Activated T-cell treated with anti-CD3 and anti-CD28 coated beads for 48 hours (primary cell): ENCODE measurements at regions not wholly inside any gene's neighbourhood (a gene's known extent, or its start where the extent isn't known, plus 50 kb on each side); places are given as distances from the start of the nearest gene placed in this dataset.
"Not testable (repeated sequence)": the region's sequence is repeated elsewhere in the genome, so short reads cannot be mapped to it uniquely, and the experiment has no call there.

Experiments used
- DNase-seq: peaks from one replicate; pipeline ENCODE4 v3.0.0-alpha.2; 2020; ENCODE audit warnings: low read depth

DNA sequence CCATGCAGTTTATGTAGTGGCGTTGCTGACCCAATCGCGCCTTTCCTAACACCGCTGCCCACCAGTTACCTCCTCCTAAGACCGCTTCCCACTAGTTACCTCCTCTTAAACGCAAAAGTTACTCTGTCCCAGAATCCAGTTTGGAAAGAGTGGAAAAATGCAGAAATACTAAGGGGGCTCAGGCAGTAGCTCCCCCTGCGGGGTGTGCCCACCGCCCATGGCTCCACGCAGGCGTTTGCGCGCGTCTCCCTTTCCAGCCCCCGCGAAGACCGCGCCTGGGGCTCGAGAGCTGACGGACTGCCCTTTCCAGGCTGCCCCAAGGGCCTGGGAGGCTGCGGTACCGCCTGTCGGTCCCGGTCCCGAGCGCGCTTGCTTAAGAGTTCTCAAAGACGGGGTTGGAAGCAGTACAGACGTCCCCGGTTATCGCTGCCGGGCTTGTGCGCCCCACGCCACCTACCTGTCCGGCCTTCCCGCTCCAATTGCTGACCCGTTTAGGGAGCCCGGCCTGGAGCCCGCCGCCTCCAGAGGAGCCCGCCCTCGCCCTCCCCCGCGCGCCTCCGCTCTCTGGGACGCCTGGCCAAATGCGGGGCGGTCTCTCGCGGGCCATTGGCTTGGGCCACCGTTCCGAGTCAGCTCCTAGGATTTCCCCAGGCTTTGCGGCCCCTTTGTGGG lies 414.1 kb upstream of the ESRRG start:
- no peak for DNase-seq

DNA sequence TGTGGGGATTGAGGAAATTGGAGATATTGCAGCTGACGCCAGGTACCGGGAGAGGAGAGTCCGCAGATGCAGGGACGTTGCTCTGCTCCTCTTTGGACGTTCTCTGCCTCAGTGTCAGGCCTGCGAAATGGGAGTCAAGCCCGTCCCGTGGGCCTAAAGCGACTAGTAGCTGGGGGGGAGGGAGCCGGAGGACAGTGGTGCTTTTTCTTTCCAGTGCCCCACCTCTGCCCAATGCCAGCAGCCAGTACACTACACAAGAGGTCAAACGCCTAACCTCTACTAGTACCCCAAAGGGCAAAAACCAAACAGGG lies 413.6 kb upstream of the ESRRG start:
- DNase-seq = no peak

DNA sequence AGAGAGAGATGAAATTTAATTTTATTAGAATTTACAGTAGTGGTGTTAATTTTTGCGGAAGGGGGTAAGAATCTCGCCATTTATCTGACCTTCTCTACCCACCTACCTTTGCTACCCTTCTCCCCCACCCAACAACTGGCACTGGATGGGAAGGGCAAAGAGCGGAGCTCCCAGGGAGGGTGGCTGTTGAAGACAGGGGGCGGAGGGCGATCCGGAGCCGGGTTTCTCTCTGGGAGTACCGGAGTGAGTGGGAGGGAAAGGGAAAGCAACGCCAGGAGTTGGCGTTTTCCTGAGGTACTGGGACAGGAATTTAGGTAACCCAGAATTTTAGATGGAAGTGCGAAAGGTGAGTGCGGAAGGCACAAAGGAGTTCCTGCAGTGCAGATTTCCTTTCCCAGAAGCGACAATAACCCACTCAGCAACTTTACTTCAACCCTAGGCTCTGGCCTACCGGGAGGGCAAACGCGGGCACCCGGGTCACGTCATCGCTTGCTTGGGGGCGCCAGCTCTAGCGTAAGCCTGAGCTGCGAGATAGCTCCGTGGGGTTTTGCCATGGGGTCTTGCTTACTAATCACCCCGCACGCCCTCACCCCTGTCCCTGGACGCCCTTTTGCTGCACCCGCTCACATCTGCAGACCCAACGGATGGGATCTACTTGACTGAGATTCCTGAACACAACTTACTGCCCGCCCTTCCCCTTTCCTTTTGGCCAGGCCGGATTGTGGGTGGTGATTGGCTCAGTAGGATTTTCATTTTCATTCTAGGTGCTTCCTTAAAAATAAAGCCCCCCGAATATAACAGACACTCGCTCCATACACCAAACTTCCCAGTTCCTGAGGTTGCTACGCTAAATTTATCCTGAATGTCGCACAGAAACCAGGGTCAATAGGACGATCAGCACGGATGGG lies 413.0 kb upstream of the ESRRG start:
- DNase-seq = no peak

DNA sequence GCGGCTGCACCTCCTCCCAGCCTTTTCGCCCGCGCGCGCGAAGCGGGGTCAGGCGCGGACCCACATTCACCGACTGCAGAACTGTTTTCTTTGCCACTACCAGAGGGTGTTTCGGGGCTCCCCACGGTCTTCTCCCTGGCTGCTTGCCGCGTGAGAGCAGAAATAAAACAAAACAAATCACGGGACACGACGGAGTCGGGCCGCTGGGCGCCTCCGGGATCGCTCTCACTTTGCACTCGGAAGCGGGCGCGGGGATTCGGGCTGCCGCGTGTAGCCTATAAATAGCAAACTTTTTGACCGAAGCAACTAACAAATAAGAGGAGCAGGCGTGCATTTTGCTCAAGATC lies 412.3 kb upstream of the ESRRG start:
- no peak for DNase-seq

DNA sequence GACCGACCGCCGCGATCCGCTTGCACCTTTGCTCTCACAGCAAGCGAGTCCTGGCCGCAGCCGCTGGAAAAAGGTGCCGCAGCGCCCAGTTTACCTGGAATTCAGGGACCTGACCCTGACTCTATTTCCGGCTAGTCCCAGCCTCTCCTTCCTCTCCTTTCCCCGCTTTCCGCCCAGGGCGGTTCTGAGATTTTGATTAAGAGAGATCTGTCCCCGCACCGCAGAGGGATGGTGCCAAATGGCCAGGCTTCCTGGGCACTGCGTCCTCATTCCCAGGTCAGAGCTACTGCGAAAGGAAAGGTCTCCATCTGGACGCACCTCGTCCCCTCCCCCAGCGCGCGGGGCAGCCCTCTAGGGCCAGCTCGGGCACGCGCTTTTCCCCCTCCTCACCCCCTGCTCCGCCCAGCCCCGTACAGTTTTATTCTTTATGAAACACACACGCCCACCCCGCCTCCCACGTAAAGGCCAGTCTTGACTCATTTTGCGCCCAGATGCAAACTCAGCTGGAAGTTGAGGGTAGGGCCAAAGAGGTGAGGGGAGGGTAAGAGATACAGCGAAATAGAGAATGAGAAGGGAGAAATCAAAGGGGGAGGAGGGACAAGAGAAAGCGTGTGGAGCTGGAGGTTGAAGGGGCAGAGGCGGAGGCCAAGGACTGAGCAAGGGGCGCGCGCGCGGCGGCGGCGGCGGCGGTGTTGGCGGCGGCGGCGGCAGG lies 411.8 kb upstream of the ESRRG start:
- no peak for DNase-seq

DNA sequence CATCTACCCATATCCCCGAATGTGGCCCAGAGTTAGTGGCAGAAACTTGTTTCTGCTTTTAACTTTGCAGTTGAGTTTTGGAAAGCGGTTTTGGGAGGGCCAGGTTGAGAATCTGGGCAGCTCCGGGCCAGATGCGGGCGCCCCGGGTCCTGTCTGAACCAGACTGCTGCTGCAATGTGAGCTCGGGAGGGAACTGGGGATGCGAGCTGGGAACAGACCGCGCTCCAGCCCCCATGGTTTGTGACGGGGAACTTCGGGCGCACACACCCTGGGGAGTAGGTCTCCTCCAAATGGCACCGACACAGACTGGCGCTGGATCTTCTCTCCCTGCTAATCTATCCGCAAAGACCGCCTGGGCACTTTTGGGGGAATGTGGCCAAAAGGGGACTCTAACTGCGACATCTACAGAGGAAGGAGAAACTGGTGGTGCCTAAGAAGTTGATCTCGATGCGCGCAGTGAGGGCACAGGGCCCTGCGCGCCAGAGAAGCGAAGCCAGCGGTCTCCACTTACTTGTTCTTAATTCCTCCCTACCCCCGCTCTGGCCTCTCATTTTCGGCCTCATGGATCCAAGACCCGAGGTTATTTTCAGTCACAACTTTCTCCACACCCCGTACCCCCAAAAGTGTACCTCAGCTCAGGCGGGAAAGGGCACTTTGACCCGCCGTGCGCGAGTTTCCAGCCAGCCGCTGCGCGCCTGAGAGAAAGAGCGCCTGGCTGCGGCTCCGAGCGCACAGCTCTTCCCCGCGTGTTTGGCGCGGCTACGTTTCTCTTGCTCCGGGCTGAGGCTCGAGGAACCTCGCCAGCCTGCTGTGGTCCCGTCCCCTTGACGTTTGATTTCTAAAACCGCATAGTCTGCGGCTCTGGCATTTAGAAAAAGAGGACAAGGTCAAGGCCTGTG lies 411.0 kb upstream of the ESRRG start:
- no peak for DNase-seq

DNA sequence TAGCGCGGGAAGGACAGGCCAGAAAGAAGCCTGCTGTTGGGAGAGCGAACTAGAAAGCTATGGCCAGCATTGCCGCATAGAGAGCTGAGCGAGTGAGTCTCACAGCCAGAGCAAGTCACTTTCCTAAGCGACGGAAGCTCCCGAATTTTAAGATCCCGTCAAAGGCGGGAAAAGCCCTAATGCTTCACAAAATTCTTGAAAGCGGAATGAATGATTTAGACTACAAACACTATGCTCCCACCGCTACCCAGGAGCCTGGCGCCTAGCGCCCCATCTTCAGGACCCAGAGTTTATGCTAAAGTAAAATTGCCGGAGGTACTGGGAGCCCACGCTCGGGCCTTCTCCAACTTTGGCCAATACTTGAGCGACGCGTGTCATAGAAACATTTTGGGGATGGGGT lies 409.9 kb upstream of the ESRRG start:
- no peak for DNase-seq

DNA sequence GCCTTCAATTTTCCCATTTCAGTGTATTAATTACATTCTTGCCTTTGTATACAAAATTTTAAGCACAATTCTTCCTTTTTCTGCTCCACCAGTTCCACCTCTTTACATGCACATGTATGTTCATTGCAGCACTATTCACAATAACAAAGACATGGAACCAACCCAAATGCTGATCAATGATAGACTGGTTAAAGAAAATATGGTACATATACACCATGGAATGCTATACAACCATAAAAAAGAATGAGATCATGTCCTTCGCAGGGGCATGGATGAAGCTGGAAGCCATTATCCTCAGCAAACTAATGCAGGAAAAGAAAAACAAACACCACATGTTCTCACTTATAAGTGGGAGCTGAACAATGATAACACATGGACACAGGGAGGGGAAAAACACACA lies 400.1 kb upstream of the ESRRG start:
- DNase-seq = not testable (repeated sequence)

DNA sequence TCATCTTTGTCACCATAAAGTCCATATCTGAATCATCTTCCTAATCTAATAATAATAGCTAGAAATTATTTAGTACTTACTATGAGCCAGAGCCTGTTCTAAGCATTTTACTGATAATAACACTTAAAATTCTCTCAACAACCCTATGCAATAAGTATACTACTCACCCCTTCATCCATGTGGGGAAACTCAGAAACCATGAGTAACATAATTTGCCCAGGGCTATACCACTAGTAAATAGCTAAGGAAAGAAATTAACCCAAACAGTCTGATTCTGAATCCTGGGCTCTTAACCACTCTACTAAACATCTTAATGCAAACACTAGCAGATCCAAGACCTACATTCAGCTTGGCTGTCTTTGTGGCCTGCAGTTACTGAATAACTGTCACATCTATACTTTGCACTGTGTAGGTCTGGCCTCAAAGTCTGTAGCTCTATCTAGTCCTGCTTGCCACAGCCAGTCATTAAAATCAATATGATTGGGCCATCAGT lies 394.8 kb upstream of the ESRRG start:
- DNase-seq = no peak

DNA sequence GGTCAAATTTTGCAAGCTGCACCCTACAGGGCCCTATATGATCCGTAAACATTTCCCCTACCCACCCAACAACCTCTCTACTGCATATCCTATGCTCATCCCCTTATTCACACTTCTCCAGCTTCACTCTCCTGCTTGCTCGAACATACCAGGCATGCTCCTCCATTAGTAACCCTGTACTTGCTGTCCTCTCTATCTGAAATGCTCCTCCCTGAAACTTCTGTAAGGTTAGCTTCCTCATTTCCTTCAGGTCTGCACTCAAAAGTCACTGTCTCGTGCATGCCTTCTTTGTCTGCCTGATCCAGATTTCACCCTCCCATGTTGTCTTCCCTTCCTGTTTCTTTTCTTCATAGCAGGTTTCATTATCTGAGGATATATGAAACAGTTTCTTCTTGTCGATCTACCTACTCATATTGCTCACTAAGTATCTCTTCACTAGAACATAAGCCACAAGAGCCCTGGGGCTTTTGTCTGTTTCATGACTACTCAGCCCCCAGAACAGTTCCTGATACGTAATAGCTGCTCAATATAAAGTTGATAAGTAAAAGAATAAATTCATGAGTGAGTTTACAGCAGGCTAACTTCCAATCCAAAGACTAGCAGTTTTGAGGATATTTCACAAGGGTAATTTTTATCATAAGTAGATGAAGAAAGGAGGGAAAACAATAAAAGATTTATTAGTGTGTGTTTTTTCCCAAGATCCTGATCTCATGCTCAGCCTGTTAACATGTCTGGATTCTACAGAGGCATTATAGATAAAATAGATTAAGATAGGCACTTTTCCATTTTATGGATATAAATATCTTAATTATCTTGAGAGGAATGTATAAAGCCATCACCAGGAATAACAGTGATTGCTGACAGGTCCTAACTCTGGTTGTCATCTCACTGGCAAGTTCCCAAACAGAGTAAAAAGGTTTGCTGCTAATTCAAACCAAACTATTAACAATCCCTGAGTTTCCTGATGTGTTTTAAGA lies 392.5 kb upstream of the ESRRG start:
- DNase-seq = no peak

DNA sequence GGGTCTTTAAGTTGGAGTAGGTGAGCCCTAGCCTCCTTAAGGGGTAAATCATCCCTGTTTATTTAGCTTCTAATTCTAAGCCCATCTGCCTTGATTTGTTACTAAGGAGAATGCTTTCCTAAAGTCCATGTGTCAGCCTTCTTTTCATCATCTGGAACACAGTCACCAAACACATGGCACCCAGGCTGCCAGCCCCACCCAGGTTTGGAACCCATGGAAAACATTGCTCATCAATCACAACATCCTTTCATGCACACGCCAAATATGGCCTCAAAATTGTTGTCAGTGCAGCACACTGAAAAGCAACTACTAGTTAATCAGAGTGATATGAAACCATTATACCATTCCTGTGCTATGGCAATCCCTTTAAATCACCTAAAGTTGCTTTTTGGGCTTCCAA lies 386.7 kb upstream of the ESRRG start:
- DNase-seq = no peak

DNA sequence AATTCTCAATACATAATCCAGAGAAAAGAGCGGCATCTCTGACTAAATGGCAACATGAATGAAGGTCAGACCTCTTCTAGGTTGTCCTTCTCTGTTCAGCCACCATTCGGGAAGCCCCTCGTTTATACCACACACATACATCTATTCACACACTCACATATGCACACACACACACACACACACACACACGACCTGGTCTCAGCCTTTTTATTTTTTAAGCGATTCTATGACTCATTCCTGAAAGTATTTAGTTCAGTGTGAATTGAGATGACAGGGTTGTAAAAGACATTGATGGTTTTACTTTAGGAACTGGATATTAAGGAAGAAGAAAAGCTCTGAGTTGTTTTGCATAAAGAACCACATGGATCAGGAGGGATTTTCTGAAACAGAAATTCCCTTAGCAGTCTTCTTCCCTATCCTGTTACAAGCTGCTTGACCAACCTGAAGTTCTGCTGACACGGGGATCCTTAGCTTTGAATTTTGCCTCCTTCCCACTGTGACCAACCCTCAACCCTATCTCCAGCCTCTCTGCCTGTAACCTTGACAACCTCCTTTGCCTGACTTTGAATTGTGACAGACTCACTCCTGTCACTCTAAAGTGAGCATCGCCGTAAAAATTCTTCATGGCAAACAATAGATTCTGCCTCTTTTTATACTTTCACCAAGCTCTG lies 383.1 kb upstream of the ESRRG start:
- DNase-seq = no peak

DNA sequence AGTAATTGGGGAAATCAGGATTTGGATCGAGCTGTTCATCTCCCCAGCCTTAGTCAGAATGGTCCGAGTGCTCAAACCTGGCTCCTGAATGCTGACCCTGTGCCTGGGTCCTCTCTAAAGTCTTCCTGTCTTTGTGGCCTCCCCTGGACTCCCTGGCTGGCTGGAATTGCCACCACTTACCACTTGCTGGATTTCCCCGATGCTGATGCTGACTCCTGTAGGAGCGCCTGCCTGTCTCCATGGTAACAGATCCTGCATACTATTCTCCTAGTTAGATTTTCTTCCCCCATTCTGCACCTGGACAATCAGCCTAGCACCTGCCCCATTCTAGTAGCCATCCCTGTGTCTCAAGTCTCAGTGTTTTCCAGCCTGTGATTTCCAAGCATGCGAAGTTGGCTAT lies 382.2 kb upstream of the ESRRG start:
- no peak for DNase-seq

DNA sequence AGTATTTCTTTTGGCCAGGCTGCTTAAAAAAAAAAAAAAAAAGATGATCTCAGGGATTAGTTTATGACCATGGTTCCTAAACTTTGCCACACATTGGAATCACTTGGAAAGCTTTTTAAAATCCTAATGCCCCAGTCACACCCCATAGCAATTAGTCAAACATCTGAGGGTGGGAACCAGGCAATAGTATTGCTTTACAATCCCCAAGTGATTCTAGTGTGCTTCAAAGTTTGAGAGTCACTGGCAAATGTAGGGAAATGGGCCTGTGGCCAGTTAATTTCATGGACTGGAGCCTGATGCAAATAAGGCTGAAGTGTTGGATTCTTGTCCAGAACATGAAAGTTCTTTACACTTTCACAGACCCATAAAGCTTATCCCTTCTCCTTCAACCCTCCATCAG lies 374.6 kb upstream of the ESRRG start:
- no peak for DNase-seq

DNA sequence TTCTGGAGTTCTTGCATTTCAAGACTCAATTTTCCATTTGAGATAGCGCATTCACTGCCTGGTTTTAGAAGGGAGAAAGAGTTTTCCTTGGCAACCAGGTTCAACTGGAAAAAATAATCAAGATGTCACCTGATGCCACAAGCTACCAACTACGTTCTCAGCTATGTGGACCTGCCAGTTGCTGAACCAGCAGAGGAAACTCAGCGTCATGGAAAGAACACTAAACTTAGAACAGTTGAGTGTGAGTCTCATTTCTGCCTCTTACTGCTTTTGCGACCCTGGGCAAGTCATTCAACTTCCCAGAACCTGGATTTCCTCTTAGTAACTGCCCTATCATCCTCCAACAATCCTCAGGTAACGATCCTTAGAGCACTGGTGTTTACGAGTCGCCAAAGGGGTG lies 373.0 kb upstream of the ESRRG start:
- no peak for DNase-seq

DNA sequence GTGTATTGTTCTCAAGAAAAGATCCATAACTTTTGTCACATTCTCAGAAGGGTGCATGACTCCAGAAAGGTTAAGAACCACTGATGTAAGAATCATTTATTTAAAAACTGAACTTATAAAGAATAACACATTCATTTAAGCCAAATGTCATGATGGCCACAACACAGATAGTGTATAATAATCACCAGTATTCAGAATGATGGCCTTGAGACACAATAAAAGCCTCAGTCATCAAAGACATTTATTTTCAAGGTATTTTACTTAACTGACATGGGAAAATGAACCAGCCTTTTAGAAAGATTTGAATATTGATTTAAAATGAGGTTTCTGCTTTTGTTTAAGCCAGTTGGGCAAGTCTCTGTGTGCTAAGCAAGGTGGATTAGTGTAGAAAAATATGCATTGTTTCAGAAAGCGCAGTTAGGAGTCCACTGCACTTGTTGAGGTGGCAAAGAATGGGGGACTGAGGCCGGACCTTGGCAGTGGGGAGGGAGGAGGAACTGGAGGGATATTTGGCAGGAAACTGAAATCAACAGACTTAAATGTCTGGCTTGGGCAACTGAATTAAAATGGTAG lies 371.9 kb upstream of the ESRRG start:
- no peak for DNase-seq

DNA sequence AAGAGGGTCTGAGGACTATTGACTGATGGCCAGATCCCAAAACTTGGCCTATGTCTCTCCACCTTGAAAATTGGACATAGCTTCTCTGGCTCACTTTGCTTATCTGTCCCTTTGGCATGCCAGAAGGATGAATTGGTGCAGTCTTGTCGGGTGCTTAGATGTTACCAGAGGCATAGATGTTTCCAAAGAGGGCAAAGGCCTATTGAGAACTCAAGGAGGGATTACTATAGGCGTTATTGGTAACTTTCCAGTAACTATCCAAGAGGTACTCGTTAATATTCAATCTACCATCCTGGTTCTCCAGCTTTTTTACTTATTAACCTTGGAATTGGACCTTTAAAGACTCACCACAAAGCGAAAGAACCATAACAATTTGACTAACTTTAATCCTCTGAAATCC lies 368.3 kb upstream of the ESRRG start:
- no peak for DNase-seq

DNA sequence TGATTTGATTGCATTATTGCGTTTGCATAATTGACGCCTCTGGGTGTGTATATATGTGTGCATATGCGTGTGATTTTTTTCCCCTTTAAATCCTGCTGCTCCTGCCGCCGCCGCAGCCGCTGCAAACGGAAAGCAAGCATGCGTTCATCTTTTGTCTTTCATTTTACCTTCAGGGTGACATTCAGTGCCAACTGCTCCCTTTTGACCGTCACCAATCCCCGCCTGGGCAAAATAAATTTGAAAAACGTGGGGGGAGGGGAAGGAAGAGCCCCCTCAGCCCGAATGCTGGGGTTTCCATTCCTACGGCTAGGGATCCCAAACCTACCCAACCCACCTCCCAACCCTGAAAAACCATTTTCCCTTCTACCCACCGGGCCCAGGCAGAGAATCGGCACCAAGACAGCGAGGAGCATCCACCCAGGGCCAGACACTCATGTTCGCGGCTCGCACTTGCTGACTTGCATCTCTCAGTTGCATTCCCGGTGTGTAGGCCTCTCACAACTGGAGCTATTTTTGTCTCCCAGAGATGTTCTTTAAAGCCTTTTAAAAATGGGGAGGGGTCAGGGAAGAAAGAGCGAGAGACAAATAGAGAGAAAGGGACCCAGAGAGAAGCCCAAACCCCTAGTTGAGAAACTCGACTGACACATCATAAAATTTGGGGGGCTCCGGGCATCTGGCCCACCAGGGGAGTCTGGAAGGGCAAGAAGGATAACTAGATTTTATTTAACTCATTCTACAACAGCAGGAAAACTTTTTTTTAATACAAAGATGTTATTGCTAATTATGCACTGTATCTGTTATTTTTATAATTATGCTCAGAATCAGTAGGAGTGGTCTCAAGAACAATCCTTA lies 367.1 kb upstream of the ESRRG start:
- no peak for DNase-seq
